ENCODE measurements at regions not wholly inside any gene's neighbourhood (a gene's known extent, or its start where the extent isn't known, plus 50 kb on each side); places are given as distances from the start of the nearest gene placed in this dataset.

DNA sequence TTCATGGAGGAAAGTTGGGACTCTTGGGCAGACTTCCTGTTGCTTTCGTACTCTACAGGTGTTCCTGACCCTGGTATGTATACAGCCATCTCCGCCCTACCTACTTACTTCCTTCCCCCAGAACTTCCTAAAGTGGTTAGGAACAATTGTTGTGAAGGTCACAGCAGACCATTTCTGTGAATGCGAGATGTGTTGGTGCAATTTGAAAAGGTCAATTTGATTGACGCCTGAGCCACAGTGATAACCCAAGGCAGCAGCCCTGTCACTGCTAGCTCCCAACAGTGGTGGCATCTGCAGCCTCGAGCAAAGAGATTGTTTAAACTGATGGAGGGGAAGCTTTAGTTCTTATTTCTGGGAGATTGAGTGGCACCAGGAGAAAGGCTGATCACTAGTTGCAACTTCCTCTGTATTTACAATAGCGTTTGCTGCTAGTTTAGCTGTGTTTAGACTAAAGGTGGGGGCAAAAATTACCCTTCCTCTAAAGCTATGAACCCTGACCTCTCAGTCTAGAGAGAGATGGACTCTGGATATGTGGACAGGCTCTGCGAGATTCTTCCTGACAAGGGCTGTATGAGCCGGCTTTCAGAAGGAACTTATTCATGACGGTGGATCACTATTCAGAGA is 78.3 kb upstream of the MAP4K3 start:
- no peak for FAIRE-seq

DNA sequence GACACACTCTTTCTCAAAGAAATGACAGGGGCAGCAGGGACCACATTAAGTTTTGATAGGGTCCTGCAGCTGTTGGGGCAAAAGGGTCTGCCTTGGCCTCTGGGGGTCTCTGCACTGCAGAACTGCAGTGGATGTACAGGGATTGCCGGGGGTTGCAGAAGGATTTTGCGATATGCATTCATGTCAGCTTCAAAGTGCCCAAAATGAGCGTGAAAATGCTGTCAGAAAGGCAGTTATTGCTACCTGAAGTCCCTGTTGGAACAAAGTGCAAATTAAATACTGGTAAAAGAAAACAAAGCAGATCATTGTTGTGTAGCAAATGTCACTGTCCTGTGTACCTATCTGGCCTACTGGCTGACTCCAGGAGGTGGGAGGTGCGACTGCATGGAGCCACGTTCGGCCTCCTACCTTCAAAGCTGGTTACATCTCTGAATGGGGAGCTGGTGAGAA is 78.8 kb upstream of the MAP4K3 start:
- FAIRE-seq = no peak

DNA sequence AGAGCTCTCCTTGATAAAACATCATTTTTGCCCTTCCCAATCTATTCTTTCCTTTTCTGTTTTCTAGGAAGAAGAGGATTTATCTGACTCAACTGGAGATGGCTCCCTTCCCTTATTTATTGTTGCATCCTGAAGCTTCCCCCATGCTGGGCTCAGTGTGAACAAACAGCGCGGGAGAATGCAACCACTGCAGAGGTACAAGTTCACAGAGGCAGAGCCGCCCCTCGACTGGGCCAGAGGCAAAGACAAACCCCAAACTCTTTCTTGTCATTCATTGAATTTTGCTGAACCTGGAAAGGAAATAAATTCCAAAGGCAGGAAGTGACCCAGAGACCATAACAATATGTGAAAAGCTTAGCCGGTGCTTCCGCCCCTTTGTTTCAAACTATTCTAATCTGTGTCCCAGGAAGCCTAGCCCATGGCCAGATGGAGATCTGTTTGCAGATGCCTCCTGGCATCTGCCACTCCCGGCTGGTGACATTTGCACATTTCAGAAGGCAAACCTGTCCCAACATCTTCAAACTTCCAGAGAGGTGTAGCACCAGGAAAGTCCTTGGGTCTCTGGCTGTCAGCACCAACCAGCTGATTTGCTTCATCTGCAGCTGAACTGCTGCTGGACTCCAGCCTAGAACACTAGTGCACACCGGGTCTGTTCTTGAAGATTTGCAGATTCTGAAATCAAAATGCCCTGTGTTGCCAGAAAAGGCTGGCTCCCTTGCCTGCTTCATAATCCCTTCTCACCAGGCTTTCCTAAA is 79.4 kb upstream of the MAP4K3 start:
- no peak for FAIRE-seq

DNA sequence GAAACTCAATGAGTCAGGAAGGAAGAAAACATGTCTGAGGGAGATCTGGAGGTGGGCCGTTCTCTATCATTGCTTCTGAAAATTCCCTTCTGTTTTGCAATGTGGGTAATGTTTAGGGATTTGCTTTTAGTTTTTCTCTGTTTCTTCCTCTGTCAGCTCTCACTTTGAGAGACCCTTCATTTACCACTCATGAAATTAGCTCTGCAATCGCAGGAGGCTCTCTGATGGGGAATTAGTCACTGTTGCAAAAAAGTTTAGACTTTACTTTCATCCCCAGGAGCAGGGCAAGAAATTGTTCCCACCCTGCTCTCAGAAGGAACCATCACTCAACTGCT is 80.0 kb upstream of the MAP4K3 start:
- FAIRE-seq = no peak

DNA sequence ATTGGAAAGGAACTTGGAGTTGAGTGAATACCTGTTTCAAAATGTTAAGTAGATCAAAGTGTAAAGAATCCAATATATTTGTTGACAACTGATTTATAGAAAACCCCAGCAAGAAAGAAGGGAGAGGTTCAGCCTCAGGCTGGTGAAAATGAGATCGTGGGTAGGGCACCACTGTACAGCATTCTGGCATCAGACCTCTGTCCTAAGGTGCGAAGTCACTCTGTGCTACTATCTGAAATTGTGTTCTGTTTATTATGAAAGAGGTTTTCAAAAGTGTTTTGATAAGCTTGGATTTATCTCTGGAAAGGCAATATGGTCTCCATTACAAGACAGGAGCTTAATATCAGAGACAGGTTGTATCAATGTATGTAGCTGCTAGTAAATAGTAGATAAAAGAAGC is 80.5 kb upstream of the MAP4K3 start:
- no peak for FAIRE-seq

DNA sequence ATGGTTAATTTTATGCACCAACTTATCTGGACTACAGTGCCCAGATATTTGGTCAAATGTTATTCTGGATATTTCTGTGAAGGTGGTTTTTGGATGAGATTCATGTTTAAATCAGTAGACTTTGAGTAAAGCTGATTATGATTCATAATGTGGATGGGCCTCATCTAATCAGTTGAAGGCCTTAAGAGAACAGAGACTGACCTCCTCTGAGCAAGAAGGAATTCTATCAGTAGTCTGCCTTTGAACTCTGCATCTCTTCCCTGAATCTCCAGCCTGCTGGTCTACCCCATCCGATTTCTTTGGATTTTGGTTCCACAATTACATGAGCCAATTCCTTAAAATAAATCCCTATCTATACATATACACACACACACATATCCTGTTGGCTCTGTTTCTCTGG is 82.8 kb upstream of the MAP4K3 start:
- FAIRE-seq = no peak

DNA sequence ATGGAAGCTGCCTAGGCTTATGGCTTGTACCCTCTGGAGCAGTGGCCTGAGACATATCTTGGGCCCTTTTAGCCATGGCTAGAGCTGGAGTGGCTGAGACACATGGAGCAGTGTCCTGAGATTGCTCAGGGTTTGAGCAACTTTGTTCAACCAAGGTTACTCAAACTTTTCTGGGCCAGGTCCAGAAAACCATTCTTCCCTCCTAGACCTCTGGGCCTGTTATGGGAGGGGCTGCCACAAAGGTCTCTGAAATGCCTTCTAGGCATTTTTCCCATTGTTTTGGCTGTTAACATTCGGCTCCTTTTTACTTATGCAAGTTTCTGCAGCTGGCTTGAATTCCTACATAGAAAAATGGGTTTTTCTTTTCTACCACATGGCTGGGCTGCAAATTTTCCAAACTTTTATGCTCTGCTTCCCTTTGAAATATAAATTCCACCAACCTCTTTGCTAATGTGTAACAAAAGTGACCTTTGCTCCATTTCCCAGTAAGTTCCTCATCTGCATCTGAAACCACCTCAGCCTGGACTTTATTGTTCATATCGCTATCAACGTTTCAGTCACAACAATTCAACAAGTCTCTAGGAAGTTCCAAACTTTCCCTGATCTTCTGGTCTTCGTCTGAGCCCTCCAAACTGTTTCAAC is 84.9 kb upstream of the MAP4K3 start:
- FAIRE-seq = no peak

DNA sequence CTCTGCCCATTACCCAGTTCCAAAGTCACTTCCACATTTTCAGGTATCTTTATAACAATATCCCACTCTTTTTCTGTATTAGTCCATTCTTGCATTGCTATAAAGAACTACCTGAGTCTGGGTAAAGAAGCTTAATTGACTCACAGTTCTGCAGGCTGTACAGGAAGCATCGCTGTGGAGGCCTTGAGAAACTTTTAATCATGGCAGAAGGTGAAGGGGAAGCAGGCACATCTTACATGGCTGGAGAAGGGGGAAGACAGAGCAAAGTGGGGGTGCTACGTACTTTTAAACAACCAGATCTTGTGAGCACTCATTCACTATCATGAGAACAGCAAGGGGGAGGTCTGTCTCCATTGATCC is 85.4 kb upstream of the MAP4K3 start:
- FAIRE-seq = no peak

DNA sequence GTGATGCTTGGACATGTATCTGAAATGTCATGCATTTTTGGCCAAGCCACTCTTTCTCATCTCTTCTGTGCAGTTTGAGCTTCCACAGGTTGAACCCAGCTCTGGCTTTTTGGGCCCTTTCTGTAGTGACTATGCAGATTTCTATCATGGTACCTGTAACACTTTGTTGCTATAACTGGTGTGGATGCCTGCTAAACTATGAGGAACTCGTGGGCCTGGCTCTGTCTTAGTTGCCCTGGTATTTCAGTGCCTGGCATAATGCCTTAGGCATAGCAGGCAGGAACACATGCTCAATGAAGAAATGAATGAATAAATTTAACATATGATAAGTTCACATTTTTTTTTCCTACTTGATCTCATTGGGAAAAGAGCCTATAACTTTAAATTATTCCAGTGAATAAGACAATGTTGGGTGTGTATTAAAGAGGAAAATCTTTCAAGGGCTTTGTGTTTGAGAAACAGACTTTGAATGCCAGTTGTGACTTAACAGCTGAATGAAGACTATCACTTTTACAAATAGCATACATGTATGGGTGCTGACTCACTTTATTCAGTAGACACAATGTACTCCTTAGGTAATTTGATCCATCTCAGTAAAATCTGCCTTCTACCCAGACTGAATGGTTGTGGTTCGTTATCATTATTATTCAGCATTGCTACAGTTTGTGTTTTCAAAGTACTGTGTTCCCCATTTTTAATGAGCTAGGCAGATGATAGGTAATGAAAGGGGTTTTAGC is 86.4 kb upstream of the MAP4K3 start:
- no peak for FAIRE-seq

DNA sequence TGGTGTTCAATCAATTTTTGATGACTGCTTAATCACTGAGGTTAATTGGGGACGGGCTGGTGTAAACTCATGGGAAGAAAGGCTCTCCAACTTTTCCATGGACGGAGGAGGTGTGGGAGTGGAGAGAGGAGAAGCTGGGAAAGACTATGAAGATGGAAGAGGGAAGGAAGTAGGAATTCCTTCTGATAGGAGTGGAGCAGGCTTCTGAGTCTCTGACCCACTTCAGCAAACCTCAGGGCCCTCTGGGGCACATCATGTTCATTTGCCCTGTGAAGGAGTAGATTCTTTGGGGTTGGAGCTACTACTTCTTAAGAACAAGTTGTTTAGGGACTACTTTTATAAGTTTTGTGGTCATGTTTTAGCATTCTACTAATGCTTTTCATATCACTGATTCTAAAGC is 87.0 kb upstream of the MAP4K3 start:
- no peak for FAIRE-seq

DNA sequence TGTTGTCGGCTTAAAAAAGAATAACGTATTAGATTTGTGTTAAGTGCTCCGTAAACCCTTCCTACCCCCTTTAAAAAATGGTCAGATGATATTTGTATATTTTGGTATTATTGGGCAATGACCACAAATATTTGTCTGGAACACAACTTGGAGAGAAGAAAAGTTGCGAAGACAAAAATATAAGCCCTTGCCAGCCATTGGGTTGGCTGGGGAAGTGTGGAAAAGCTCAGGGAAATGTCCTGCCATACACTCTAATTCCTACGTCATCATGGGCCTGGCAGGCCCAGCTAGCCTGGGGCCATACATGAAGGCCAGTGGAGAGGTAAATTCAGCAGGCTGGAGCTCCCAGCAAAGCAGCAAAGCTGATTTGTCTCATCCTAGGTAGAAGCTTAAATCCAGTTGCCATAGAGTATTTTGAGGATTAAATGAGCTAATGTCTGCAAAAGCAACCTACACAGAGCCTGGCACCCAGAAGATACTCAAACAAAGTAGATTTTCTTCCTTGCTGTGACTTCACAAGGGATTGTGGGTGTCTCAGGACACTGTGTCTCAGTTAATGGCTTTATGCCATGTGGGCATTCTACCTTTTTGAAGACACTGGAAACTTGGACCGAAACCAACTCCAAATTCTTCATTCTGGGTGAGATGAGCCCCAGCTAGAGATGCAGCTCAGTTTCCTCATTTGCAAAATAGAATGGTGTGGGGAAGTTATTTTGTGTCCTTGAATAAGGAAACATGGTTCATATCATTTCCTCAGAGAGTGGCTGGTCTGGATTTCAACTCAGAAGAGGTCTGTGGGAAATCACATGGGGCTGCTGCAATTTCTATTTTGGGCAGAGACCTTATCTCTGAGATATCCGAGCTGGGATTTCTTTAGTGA is 87.9 kb upstream of the MAP4K3 start:
- FAIRE-seq = no peak

DNA sequence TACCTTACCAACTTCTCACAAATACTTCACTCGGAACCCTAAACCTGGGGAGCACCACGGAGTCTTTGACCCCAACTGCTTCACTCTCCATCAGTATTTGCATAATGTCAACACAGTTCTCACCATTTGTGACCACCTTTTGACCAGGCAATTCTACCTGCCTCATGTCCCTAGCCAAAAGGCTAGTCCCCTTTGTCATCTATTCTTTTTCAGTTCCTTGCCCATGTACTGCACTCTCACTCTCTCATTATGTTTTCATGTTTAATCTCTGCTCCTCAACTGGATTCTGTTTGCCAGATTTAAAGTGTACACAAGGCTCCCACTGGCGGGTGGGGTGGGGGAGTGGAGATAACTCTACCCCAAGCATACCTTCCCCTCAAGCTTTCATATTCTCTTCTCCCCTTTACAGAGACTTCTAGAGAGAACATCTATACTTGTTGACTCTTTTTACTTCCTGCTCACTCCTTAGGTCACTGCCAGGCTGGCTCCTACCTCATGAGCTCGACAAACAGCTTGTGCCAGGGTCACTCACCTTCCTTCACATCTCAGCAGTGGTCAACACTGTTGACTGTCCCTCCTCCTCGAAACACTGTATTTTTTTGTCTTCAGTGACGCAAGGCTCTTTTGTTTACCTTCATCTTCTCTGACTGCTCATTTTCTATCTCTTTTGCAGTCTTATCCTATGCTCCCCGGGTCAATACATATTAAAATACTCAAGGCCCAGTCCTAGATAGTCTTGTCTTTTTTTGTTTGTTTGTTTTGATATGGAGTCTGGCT is 88.7 kb upstream of the MAP4K3 start:
- FAIRE-seq = no peak

DNA sequence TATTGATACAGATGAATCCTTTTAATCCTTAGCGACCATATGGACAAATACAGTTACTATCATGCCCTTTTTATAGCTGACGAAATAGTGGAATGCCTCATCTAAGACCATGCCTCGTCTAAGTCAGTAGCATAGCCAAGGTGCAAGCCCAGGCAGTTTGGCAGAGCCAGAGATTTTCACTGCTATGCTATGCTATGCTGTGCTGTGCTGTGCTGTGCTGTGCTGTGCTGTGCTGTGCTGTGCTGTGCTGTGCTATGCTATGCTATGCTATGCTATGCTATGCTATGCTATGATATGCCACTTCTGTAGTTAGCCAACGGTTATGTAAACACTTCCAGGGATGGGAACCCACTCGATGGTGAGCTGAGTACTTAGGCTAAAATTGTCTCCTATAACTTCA is 91.6 kb upstream of the MAP4K3 start:
- no peak for FAIRE-seq

DNA sequence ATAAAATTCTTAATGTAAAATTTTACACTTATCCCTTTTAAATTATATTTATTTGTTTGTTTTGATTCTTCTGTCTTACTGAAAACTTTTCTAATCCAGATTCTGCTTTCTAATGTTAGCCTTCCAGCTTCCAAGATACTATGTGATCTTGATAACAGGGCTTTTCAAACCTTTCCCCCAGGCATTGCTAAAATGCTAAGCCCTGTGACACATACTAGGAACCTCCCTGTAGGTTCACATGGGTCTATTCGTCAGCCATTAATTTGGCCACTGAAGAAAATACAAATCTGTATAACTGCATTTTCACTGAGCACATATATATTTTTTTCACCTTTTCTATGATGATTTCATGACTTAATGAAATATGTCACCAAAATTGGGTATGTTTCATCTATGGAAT is 92.8 kb upstream of the MAP4K3 start:
- no peak for FAIRE-seq

DNA sequence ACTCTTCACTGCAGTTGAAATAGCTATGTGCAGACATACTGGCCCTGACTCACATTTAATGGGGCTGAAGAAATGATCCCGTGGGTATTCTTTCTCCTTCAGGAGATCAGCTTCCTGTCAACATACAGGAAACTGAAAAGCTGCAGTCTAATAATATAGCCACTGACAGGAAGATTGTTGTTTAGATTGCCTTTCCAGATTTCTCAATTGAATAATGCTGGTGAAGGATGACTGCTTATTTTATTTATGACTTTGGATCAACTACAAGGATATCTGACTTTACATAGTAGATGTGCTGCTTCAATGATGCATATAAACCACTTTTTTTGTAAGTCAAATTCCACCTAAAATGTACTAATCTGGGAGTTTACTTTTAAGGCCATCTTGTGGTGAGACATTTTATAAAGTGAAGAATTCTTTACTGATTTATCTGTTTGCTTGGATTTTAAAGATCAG is 93.4 kb upstream of the MAP4K3 start:
- FAIRE-seq = peak; percentile 39

DNA sequence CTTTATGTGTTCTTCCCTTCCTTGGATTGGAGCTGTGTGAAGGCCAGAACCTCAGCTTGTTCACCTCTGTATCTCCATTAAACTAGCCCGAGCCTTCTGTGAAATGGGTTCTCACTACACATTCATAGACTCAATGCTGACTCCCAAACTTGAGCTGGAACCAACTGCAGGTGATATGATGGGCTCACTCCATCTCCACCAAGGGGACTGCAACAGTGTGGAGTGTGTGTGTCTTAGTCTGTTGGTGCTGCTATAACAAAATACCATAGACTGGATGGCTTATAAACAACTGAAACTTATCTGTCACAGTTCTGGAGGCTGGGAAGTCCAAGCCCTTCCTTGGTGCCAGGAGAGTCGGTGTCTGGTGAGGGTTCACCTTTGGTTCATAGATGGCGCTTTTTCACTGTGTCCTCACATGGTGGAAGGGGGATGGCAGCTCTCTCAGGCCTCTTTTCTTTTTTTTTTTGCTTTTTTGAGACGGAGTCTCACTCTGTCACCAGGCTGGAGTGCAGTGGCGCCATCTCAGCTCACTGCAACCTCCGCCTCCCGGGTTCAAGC is 94.2 kb upstream of the MAP4K3 start:
- no peak for FAIRE-seq

DNA sequence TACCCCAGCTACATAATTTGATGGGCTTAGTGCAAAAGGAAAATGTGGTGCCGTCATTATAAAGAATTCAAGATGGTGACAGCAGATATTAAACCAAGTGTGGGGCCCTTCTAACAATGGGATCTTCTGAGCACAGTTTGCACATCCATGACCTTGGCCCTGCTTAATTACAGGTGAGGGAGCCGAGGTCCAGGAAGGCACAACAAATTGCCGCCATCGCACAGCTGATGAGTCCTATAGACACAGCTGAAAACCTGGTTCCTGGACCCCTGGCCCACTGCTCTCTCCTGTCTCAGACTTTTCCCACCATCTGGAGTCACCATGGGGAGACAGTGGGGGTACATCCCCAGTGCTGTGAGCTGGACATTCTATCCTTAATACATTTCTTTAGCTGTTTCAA is 95.8 kb upstream of the MAP4K3 start:
- FAIRE-seq = no peak

DNA sequence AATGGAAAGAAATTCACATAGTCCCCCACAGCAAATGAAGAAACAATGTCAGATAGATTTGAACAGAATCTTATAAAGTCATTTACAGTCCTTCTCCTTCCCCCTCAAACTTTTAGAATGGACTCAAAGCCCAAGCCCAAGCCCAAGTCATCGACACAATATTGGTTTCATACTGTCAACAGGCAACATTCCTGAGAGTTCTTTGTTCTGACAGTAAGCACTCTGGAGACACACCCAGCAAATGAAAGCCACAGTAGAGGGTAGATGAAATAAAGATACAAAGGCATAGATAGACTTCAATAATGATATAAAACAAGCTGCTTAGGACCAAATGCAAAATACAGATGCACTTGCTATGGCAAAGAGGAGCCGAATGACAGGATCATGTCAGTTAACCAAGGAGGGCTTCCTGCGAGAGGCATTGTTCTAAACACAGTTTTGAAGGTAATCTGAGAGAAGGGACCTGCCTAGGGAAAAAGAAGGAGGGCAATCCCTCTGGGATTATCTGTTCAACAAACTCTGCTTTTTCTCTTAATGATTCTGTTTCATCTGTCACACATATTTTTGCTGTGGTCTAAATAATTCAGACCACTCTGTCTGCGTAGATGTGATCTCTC is 97.1 kb upstream of the MAP4K3 start:
- FAIRE-seq = no peak

DNA sequence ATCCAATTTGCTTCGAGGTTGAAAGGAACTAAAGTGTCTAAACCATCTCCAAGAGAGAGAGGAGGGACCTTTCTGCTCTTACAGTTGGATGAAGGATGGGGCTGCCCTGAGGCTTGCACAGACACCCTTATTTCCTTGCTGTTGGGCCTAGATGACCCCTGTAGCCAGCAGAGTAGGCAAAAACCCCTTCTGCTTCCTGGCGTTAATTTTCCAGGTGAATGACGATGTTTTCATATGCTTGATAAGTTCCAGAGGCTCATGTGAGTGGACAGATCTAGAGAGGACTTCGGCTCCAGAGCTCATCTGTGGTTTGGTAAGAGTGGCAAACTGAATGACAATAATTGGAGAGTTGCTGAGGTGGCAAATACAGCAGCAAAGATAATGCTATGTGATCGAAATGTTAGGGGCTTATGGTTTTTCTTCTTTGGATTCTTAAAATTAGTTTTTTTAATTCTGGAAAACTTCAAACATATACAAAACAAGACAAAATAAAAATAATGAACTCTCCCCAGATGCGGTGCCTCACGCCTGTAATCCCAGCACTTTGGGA is 98.6 kb upstream of the MAP4K3 start:
- FAIRE-seq = no peak

DNA sequence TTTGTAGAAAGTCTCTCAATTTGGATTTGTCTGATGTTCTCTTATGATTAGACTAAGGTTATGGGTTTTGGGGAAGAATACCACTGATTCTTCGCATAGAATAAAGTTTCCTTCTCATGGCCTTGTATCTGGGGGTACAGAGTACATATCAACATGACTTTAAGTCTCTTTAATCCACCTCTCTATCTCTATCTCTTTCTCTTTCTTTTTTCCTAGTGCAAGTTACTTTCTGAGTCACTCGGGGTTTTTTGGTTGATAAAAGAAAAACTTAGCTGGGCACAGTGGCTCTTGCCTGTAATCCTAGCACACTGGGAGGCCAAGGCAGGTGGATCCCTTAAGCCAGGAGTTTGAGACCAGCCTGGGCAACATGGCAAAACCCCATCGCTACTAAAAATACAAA is 100.1 kb upstream of the MAP4K3 start:
- no peak for FAIRE-seq

DNA sequence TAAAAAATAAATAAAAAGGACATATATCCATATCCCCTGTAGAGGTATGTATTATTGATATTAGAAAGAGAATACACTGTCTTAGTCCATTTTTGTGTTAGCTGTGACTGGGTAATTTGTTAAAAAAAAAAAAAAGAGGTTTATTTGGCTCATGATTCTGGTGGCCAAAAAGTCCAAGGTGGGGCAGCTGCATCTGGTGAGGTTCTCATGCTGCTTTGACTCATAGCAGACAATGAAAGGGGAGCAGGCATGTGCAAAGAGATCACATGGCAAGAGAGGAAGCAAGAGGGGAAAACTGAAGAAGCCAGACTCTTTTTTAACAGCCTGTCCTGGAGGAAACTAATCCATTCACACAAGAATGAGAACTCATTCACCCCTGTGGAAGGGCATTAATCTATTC is 101.6 kb upstream of the MAP4K3 start:
- FAIRE-seq = no peak
